BLaER1 (cell line): ENCODE measurements at regions not wholly inside any gene's neighbourhood (a gene's known extent, or its start where the extent isn't known, plus 50 kb on each side); places are given as distances from the start of the nearest gene placed in this dataset.

Experiments used
- H3K27ac ChIP-seq: shearing (Covaris generic); formaldehyde crosslinking; 2 replicates; pipeline ENCODE4 v1.8.1; 2022
- H3K27me3 ChIP-seq: shearing (Covaris generic); formaldehyde crosslinking; 2 replicates; pipeline ENCODE4 v1.8.1; 2022
- H3K36me3 ChIP-seq: shearing (Covaris generic); formaldehyde crosslinking; 2 replicates; pipeline ENCODE4 v1.8.1; 2022
- H3K4me1 ChIP-seq: shearing (Covaris generic); formaldehyde crosslinking; 2 replicates; pipeline ENCODE4 v1.8.1; 2022
- H3K4me2 ChIP-seq: shearing (Covaris generic); formaldehyde crosslinking; 2 replicates; pipeline ENCODE4 v1.8.1; 2022
- H3K4me3 ChIP-seq: shearing (Covaris generic); formaldehyde crosslinking; 2 replicates; pipeline ENCODE4 v1.8.1; 2022
- H3K9ac ChIP-seq: shearing (Covaris generic); formaldehyde crosslinking; 2 replicates; pipeline ENCODE4 v1.8.1; 2022
- H3K9me3 ChIP-seq: shearing (Covaris generic); formaldehyde crosslinking; 2 replicates; pipeline ENCODE4 v1.8.1; 2022
- H4K20me1 ChIP-seq: shearing (Covaris generic); formaldehyde crosslinking; 2 replicates; pipeline ENCODE4 v1.8.1; 2022
- Cebpa-rat ChIP-seq: shearing (Covaris generic); IDR thresholded peaks from 2 replicates; pipeline ENCODE4 v1.8.1; 2022

DNA sequence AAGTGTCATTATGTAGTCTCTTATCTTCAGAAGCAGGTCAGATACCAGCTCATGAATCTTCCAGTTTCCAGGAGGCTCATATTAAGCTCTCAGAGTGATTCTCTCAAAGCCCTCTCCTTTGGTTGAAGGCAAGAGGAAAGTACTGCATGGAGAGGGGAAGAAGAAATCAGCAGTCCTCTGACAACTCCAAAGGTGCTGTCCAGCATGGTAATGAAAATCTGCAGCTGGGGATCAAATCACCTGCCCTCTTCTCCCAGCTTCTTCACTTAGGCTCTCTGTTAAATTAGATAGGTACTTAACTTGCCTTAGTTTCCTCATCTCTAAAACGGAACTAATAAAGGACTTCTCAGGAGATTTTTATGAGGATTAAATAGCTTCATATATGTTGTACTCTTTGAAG, 738.8 kb upstream of the GOLIM4 start:
- no peak for TF ChIP-seq Cebpa-rat
- Histone ChIP-seq H3K9ac (no peak overlapping the region), H3K27me3 (no peaks in the 10 kb centered on the region), H3K4me2 (no peak overlapping the region), H3K4me1 (no peaks in the 10 kb centered on the region), H3K27ac (no peak overlapping the region), H3K36me3 (no peaks in the 10 kb centered on the region), H4K20me1 (no peaks in the 10 kb centered on the region), H3K9me3 (no peaks in the 10 kb centered on the region), H3K4me3 (no peak overlapping the region)

DNA sequence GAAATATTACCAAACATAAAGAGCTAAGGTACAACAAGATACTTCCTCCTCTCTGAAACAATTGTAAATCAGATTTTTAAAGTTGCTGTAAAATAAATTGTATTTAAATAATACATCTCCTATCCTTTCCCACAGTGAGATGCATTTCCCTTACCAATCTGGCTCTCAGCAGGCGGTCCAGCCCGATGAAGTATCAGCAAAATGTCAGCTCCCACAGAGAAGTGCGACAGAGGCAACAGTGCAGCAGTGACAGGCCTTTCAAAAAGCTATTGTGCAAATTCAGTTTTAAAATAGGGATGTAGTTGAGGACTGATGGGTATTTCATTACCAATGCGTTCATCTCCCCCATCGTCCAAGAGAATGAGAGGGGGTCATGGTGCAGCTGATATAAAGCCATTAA, 733.2 kb upstream of the GOLIM4 start:
- H3K9me3 ChIP-seq = no peaks in the 10 kb centered on the region
- no peak overlapping the region for H3K9ac ChIP-seq
- TF ChIP-seq Cebpa-rat = no peak
- no peak overlapping the region for H3K27ac ChIP-seq
- H3K27me3 ChIP-seq = no peaks in the 10 kb centered on the region
- H3K36me3 ChIP-seq = no peaks in the 10 kb centered on the region
- H4K20me1 ChIP-seq = no peaks in the 10 kb centered on the region
- H3K4me3 ChIP-seq = no peak overlapping the region
- H3K4me1 ChIP-seq = peaks cover 14% of the 10 kb centered on the region
- H3K4me2 ChIP-seq = no peak overlapping the region

DNA sequence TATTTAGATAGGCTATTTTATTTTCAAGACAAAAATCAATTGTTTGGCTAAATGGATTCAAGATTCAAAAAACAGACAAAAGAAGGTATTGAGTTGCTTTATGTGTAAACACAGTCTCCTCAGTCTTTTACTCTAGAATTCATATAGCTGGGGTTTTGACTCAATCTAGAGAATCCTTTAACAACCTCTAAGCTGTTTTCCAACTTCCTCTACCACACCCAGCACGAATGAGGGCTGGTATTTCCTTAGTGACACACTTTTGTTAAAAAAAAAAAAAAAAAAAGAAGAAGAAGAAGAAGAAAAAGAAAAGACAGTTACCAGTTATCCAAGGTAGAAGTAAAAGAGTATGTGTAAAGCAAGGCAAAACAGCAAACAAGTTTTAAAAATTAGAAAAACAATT, 732.8 kb upstream of the GOLIM4 start:
- Histone ChIP-seq H3K36me3 (no peaks in the 10 kb centered on the region), H3K4me1 (peaks cover 18% of the 10 kb centered on the region), H4K20me1 (no peaks in the 10 kb centered on the region), H3K4me3 (no peak overlapping the region), H3K27me3 (no peaks in the 10 kb centered on the region), H3K4me2 (no peak overlapping the region), H3K9ac (no peak overlapping the region), H3K27ac (no peak overlapping the region), H3K9me3 (no peaks in the 10 kb centered on the region)
- no peak for TF ChIP-seq Cebpa-rat

DNA sequence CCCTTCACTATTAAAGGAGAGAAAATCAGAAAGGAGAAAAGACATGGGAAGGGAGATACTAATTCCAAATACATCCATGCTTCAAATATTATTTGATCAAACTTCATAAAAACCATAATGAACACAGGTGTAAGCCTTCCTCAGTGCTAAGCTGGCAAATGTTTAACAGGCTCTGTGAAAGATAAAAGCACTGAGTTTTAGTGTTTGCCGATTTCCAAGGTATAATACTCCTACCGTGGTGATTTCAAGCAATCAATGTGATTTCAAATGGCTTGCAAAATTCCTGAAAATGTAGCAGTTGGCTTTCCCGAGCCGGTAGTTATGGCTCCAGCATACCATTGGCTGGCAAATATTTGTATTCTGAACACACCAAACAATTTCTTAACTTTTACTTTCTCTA, 732.3 kb upstream of the GOLIM4 start:
- no peak overlapping the region for H3K27ac ChIP-seq
- H3K9ac ChIP-seq = no peak overlapping the region
- no peak for TF ChIP-seq Cebpa-rat
- no peaks in the 10 kb centered on the region for H4K20me1 ChIP-seq
- no peak overlapping the region for H3K4me2 ChIP-seq
- H3K36me3 ChIP-seq = no peaks in the 10 kb centered on the region
- H3K27me3 ChIP-seq = no peaks in the 10 kb centered on the region
- no peak overlapping the region for H3K4me3 ChIP-seq
- H3K4me1 ChIP-seq = peaks cover 18% of the 10 kb centered on the region
- H3K9me3 ChIP-seq = no peaks in the 10 kb centered on the region

DNA sequence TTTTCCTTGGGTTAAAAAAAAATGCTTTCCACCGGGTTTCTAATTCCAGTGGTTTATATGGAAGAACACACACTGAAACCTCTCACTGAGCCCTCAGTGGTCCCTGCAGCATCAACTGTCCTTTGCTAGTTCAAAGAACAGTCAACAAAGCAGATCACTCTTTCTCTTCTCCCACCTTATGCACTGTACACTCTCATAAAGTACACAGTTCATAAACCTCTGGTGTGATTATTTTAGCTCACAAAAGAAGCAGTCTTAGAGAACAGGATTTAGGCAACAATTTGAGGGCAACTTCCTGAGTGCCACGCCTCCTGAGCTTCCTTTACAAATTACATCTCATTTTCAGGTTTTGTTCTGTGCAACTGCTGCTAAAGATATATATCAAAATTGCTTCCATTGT, 728.4 kb upstream of the GOLIM4 start:
- no peak for TF ChIP-seq Cebpa-rat
- Histone ChIP-seq H3K4me2 (peak overlapping the region; percentile 36), H3K9ac (no peak overlapping the region), H4K20me1 (no peaks in the 10 kb centered on the region), H3K4me3 (no peak overlapping the region), H3K36me3 (no peaks in the 10 kb centered on the region), H3K4me1 (peaks cover 18% of the 10 kb centered on the region), H3K27ac (no peak overlapping the region), H3K9me3 (no peaks in the 10 kb centered on the region), H3K27me3 (no peaks in the 10 kb centered on the region)

DNA sequence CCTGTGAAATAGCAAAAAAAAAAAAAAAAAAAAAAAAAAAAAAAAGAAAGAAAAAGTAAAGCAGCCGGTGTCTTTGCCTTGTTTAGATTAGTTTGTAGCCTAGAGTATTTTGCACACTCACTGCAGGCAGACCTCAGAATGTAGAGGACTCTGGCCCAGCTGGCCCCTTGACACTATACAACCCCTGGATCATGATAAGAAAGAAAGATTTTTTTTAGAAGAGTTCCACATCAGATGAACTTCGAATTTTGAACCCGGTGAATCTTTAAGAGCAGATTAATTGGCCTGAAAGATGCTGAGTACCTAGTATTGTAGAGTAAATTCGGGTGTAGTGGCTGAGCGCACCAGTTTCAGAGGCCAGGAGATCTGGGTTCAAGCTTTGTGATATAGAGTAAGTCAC, 727.7 kb upstream of the GOLIM4 start:
- Histone ChIP-seq H3K9ac (no peak overlapping the region), H3K27ac (no peak overlapping the region), H3K27me3 (no peaks in the 10 kb centered on the region), H4K20me1 (no peaks in the 10 kb centered on the region), H3K4me3 (no peak overlapping the region), H3K4me2 (peak overlapping the region; percentile 36), H3K36me3 (no peaks in the 10 kb centered on the region), H3K4me1 (peaks cover 18% of the 10 kb centered on the region), H3K9me3 (no peaks in the 10 kb centered on the region)
- no peak for TF ChIP-seq Cebpa-rat

DNA sequence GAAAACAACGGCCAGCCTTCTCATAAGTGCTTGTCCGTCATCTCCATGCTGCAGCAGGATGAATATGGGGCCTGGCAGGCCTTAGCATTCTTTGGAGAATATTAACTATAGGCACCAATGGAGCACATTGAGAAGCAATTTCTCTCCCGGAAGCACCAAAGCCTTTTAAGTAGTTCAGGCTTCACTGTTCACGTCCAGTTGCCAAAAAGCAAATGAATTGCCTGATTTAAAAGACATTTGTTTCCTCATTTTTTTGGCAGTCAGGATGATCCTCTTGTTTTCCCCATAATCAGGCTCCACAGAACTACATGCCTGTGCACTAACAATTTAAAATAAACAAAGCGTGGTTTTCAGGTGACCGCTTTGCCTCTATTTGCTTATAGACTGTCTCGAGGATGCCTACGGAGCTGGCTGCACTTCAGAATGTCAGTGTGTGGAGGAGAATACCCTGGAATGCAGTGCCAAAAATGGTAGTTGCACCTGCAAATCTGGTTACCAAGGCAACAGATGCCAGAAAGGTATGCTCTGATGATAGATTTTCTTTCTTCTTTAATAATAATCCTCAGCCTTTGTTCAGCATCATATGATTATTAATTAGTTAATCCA, 725.2 kb upstream of the GOLIM4 start:
- TF ChIP-seq Cebpa-rat = no peak
- Histone ChIP-seq H3K9ac (no peak overlapping the region), H3K4me2 (no peak overlapping the region), H3K4me1 (peaks cover 18% of the 10 kb centered on the region), H3K4me3 (no peak overlapping the region), H3K9me3 (no peaks in the 10 kb centered on the region), H3K27me3 (no peaks in the 10 kb centered on the region), H4K20me1 (no peaks in the 10 kb centered on the region), H3K36me3 (no peaks in the 10 kb centered on the region), H3K27ac (no peak overlapping the region)

DNA sequence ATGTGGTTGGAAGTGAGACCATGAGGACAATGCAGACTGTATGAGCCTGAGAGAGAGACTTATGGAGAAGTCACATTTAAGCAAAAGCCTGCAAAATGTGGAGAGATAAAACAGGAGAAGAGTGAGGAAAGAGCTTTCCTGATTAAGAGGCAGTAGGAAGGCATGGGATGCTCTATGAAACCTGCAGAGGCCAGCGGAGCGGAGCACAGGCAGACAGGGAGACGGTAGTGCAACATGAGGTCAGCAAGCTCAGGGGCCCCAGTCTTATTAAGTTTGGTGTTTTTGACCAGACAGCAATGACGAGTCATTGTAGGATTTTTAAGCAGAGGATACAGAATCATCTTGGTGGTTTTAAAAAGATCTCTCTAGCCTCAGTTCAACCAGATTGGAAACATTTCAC, 721.5 kb upstream of the GOLIM4 start:
- Histone ChIP-seq H3K9me3 (no peaks in the 10 kb centered on the region), H3K9ac (no peak overlapping the region), H3K4me1 (no peaks in the 10 kb centered on the region), H3K36me3 (no peaks in the 10 kb centered on the region), H3K27ac (no peak overlapping the region), H3K4me3 (no peak overlapping the region), H3K4me2 (no peak overlapping the region), H4K20me1 (no peaks in the 10 kb centered on the region), H3K27me3 (no peaks in the 10 kb centered on the region)
- TF ChIP-seq Cebpa-rat = no peak

DNA sequence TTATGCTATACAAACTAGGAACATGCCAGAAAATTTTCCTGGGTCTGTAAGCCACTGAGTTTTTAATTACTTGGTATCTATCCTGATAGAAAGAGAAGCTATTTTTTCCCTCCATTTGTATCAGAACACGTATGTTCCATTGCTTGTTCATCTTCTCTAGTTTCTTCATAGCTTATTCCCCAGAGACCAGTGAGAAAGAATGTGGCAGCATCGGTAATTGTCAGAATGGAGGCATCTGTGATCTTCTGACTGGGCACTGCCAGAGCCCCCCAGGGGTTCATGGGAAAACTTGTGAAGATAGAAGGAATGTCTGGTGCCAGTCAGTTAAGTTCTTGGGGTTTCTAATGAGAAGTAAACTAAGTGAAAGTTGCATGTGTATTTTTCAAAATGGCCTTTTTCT, 720.2 kb upstream of the GOLIM4 start:
- H3K9ac ChIP-seq = no peak overlapping the region

DNA sequence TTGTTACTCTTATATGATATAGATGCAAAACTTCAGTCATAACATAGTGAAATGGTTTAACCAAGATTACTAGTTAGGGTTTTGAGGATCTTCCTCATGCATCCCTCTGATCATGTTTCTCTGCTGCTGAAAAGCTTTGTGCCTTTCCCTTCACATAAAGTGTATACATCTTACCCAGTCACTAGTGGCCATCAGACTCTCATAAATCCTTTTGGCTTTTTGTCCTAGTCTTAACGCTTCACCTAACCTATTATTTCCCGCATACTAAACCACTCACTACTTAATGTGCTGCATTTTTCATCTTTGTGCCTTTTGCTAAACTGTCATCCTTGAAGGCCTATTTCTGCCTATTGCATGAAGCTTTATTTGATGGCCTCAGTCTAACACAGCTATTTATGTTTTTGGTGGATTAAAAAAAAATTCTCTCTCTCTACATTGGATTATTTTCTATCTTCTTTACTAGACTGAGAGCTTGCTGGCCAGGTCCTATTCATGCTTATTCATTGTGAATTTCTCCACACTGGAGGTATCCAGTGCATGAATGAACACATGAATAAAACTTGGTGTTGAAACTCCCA, 717.6 kb upstream of the GOLIM4 start:
- H3K4me2 ChIP-seq = no peak overlapping the region

More for the DNA sequence above, 720.2 kb upstream of the GOLIM4 start:
- H3K4me1 ChIP-seq = no peaks in the 10 kb centered on the region
- no peak overlapping the region for H3K27ac ChIP-seq
- H4K20me1 ChIP-seq = no peaks in the 10 kb centered on the region
- no peaks in the 10 kb centered on the region for H3K36me3 ChIP-seq
- no peaks in the 10 kb centered on the region for H3K27me3 ChIP-seq
- no peak for TF ChIP-seq Cebpa-rat
- no peaks in the 10 kb centered on the region for H3K9me3 ChIP-seq
- H3K4me3 ChIP-seq = no peak overlapping the region
- no peak overlapping the region for H3K4me2 ChIP-seq

DNA sequence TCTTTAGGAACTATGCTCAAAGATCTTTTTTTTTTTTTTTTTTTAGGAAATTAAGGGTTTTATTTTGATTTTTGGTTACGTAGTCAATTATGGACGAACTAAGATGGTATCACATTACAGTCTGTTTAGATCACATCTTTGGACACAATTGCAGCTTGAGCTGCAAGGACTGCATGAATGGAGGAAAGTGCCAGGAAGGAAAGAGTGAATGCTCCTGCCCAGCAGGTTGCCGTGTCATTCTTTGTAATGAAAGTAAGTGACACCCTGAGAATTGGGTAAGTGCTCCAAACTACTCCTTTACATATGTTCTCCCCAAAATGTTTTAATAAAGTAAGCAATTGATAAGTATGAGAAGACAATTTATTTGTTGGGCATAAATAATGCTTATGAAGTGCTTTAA, 716.5 kb upstream of the GOLIM4 start:
- H3K27ac ChIP-seq = no peak overlapping the region
- no peak overlapping the region for H3K4me3 ChIP-seq
- TF ChIP-seq Cebpa-rat = no peak
- H4K20me1 ChIP-seq = no peaks in the 10 kb centered on the region
- no peaks in the 10 kb centered on the region for H3K36me3 ChIP-seq
- no peak overlapping the region for H3K9ac ChIP-seq
- no peaks in the 10 kb centered on the region for H3K27me3 ChIP-seq
- no peak overlapping the region for H3K4me2 ChIP-seq
- no peaks in the 10 kb centered on the region for H3K9me3 ChIP-seq
- no peaks in the 10 kb centered on the region for H3K4me1 ChIP-seq

More for the DNA sequence above, 717.6 kb upstream of the GOLIM4 start:
- Histone ChIP-seq H3K9ac (no peak overlapping the region), H3K4me3 (no peak overlapping the region), H3K4me1 (no peaks in the 10 kb centered on the region), H3K27ac (no peak overlapping the region), H3K27me3 (no peaks in the 10 kb centered on the region), H3K36me3 (no peaks in the 10 kb centered on the region), H4K20me1 (no peaks in the 10 kb centered on the region), H3K9me3 (no peaks in the 10 kb centered on the region)
- TF ChIP-seq Cebpa-rat = no peak
